Adrenal gland (tissue), 9 donors: ENCODE measurements at regions not wholly inside any gene's neighbourhood (a gene's known extent, or its start where the extent isn't known, plus 50 kb on each side); places are given as distances from the start of the nearest gene placed in this dataset.
"Not testable (repeated sequence)": the region's sequence is repeated elsewhere in the genome, so short reads cannot be mapped to it uniquely, and the experiment has no call there.

Experiments used
- DNase-seq, 7 donors: peaks; one replicate each; pipeline ENCODE4 v3.0.0-alpha.2; 2019 to 2020
- H3K27ac ChIP-seq, 5 donors: fragments of 200-600 bp; sonication (generic) in 4 of 5; 1 replicate in 3 of 5; 2 replicates in 2 of 5; pipeline versions ENCODE4 v1.5.1 to v1.8.0; 2016 to 2020; ENCODE audit warnings: mild to moderate bottlenecking in 1 of 5
- H3K27me3 ChIP-seq: fragments of 200-600 bp; 2 replicates; pipeline ENCODE4 v1.8.0; 2021
- H3K36me3 ChIP-seq, 2 donors: fragments of 200-600 bp; replicated peaks in 1 of 2; 1 replicate in 1 of 2; 2 replicates in 1 of 2; pipeline versions ENCODE4 v1.5.1 to v1.8.0; 2018 to 2022
- H3K4me1 ChIP-seq, 2 donors: fragments of 200-600 bp; replicated peaks in 1 of 2; 1 replicate in 1 of 2; 2 replicates in 1 of 2; pipeline versions ENCODE4 v1.5.1 to v1.8.0; 2018 to 2021
- H3K4me3 ChIP-seq, 4 donors: fragments of 200-600 bp; sonication (generic) in 3 of 4; one replicate each; pipeline ENCODE4 v1.5.1; 2016 to 2018
- H3K9me3 ChIP-seq, 3 donors: fragments of 200-600 bp; sonication (generic) in 1 of 3; replicated peaks in 1 of 3; 1 replicate in 2 of 3; 2 replicates in 1 of 3; pipeline versions ENCODE4 v1.5.1 to v1.8.0; 2016 to 2021
- POLR2A ChIP-seq, 2 donors: fragments of 450-650 bp; IDR thresholded peaks; one replicate each; pipeline ENCODE4 v1.6.1; 2017; ENCODE audit warnings: antibody characterized with exemption in 2 of 2, mild to moderate bottlenecking in 2 of 2, moderate library complexity in 1 of 2
- WGBS, 4 donors: extraction: QIAGEN DNeasy Blood & Tissue Kit in 2 of 4; methylation state at CpG; one replicate each; pipeline versions ENCODE4 v1.1.5 to v1.1.7; 2013 to 2017; 5-methylcytosine and 5-hydroxymethylcytosine counted together
- intact Hi-C, 2 donors: fragments of 100-400 bp; cut with DNase I; formaldehyde crosslinking; loops; one replicate each; pipeline versions ENCODE4 v1.14.1 to v1.15.0; 2022 to 2023
- small RNA-seq, 2 donors: library from RNA; depleted of rRNA; stranded (forward); fragments of <200 nt; gene quantifications; one replicate each; pipeline ENCODE3, GENCODE V24; 2016
- TF ChIP-seq, protein P1 (sequence below), 6 experiments: fragments of 450-650 bp in 4 of 6; fragments of 200-600 bp in 2 of 6; sonication (generic) in 1 of 6; IDR thresholded peaks; 1 replicate in 5 of 6; 2 replicates in 1 of 6; pipeline versions ENCODE4 v1.5.1 to v1.8.0; 2016 to 2021; ENCODE audit warnings: antibody characterized with exemption in 6 of 6, mild to moderate bottlenecking in 2 of 6, moderate library complexity in 1 of 6
- donor health status: healthy with polysubstance abuse.
- donor health status: Bipolar disorder and iron deficiency.
- donor health status: DM: yes; HTN: yes; CAD: no.
- donor health status: DM: no; HTN: no; CAD: no.
- donor health status: DM: no; HTN: no; CAD: no.

GRCh38 chr4:150023489-150023888 lies 54.8 kb upstream of the DCLK2 start:
- no peaks in the 10 kb centered on the region for H3K27me3 ChIP-seq
- no peak overlapping the region for H3K4me3 ChIP-seq
- no peak overlapping the region for H3K27ac ChIP-seq
- 86 to 98% (median 91%) methylated on average over 2 of the region's 2 CpGs for WGBS, 4 donors
- intact Hi-C loops: no loop called here
- no peaks in the 10 kb centered on the region for H3K36me3 ChIP-seq
- no peak for DNase-seq
- no peaks in the 10 kb centered on the region for H3K9me3 ChIP-seq
- TF ChIP-seq, protein P1, sequence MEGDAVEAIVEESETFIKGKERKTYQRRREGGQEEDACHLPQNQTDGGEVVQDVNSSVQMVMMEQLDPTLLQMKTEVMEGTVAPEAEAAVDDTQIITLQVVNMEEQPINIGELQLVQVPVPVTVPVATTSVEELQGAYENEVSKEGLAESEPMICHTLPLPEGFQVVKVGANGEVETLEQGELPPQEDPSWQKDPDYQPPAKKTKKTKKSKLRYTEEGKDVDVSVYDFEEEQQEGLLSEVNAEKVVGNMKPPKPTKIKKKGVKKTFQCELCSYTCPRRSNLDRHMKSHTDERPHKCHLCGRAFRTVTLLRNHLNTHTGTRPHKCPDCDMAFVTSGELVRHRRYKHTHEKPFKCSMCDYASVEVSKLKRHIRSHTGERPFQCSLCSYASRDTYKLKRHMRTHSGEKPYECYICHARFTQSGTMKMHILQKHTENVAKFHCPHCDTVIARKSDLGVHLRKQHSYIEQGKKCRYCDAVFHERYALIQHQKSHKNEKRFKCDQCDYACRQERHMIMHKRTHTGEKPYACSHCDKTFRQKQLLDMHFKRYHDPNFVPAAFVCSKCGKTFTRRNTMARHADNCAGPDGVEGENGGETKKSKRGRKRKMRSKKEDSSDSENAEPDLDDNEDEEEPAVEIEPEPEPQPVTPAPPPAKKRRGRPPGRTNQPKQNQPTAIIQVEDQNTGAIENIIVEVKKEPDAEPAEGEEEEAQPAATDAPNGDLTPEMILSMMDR (IDR thresholded peaks at IDR 0.05): no peak
- no peak for TF ChIP-seq POLR2A (IDR thresholded peaks at IDR 0.05)
- no peaks in the 10 kb centered on the region for H3K4me1 ChIP-seq

DNA sequence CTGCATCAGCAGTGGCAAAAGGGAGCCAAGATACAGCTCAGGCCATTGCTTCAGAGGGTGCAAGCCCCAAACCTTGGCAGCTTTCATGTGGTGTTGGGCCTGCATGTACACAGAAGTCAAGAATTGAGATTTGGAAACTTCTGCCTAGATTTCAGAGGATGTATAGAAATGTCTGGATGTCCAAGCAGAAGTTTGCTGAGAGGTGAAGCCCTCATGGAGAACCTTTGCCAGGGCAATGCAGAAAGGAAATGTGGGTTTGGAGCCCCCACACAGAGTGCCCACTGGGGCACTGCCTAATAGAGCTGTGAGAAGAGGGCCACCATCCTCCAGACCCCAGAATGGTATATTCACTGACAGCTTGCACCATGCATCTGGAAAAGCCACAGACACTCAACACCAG lies 51.3 kb upstream of the DCLK2 start:
- H3K27me3 ChIP-seq, H3K9me3 ChIP-seq, H3K4me3 ChIP-seq, DNase-seq, H3K4me1 ChIP-seq, intact Hi-C loops, H3K27ac ChIP-seq, H3K36me3 ChIP-seq: not testable (repeated sequence)

Small RNA genes in the stretch of these regions (small RNA-seq; reads per million reads assigned to genes)
- gene RNA5SP167 (0 reads per million in 2 donors), gene RNU6-1230P (0 reads per million in 2 donors)
